OCI-LY7 (cell line): ENCODE measurements at regions not wholly inside any gene's neighbourhood (a gene's known extent, or its start where the extent isn't known, plus 50 kb on each side); places are given as distances from the start of the nearest gene placed in this dataset.

Experiments
- BruUV-seq: library from RNA; stranded (reverse); fragments of 400-500 nt; replicated peaks from 2 replicates; lab custom pipeline; 2021; lab: Mats Ljungman, UMichigan
- CTCF ChIA-PET: fragments of 300-600 bp; sonication (Branson Sonifier 250); formaldehyde crosslinking; loops from one replicate; lab custom pipeline; 2022; ENCODE audit warnings: antibody characterized with exemption; ENCODE audit not compliant: unreplicated experiment; lab: Charles Lee
- POLR2A ChIA-PET: fragments of 300-600 bp; sonication (Branson Sonifier 250); formaldehyde crosslinking; loops from one replicate; lab custom pipeline; 2022; ENCODE audit warnings: antibody characterized with exemption; lab: Charles Lee
- DNase-seq: peaks from one replicate; pipeline ENCODE4 v3.0.0-alpha.2; 2015; ENCODE audit warnings: low spot score
- H2AFZ ChIP-seq: fragments of 200-600 bp; sonication (generic), shearing (Covaris generic); 2 replicates; pipeline ENCODE4 v1.6.1; 2014; ENCODE audit warnings: mild to moderate bottlenecking, antibody characterized with exemption, low read length, moderate library complexity
- H3K27ac ChIP-seq: fragments of 200-600 bp; sonication (generic); 2 replicates; pipeline ENCODE4 v1.5.1; 2014; ENCODE audit warnings: mixed run types, low read depth, mild to moderate bottlenecking, moderate library complexity, low read length, inconsistent platforms; ENCODE audit not compliant: poor library complexity, severe bottlenecking
- H3K36me3 ChIP-seq: fragments of 200-600 bp; sonication (generic); 2 replicates; pipeline ENCODE4 v1.6.1; 2014; ENCODE audit warnings: mild to moderate bottlenecking, antibody characterized with exemption, low read length, moderate library complexity, mixed read lengths; ENCODE audit not compliant: insufficient read depth
- H3K4me1 ChIP-seq: fragments of 200-600 bp; sonication (generic); 2 replicates; pipeline ENCODE4 v1.5.1; 2014; ENCODE audit warnings: mild to moderate bottlenecking, low read length; ENCODE audit not compliant: insufficient read depth, poor library complexity, severe bottlenecking
- H3K4me2 ChIP-seq: fragments of 200-600 bp; sonication (generic); 2 replicates; pipeline ENCODE4 v1.6.1; 2014; ENCODE audit warnings: mild to moderate bottlenecking, low read length
- H3K4me3 ChIP-seq: fragments of 200-600 bp; sonication (generic); 2 replicates; pipeline ENCODE4 v1.5.1; 2014; ENCODE audit warnings: mild to moderate bottlenecking, low read depth, low read length; ENCODE audit not compliant: poor library complexity, severe bottlenecking
- H3K79me2 ChIP-seq: fragments of 200-600 bp; sonication (generic); 2 replicates; pipeline ENCODE4 v1.6.1; 2016; ENCODE audit warnings: low read depth, mild to moderate bottlenecking, low read length, moderate library complexity, mixed read lengths; ENCODE audit not compliant: insufficient read depth
- H3K9me2 ChIP-seq: fragments of 200-600 bp; sonication (generic); 2 replicates; pipeline ENCODE4 v1.6.1; 2016; ENCODE audit warnings: mild to moderate bottlenecking, low read length, mixed read lengths; ENCODE audit not compliant: insufficient read depth
- H3K9me3 ChIP-seq: fragments of 200-600 bp; sonication (generic); 2 replicates; pipeline ENCODE4 v1.6.1; 2014; ENCODE audit warnings: mild to moderate bottlenecking, mixed run types, low read length, mixed read lengths
- H4K20me1 ChIP-seq: fragments of 200-600 bp; sonication (generic); 2 replicates; pipeline ENCODE4 v1.6.1; 2014; ENCODE audit warnings: mild to moderate bottlenecking, antibody characterized with exemption, low read length, moderate library complexity, mixed read lengths; ENCODE audit not compliant: insufficient read depth
- EZH2phosphoT487 ChIP-seq: fragments of 200-600 bp; sonication (generic); IDR thresholded peaks from 2 replicates; pipeline ENCODE4 v1.6.1; 2018; ENCODE audit warnings: low read depth, borderline replicate concordance, mild to moderate bottlenecking, mixed run types, antibody characterized with exemption, low read length, moderate library complexity, mixed read lengths
- intact Hi-C: fragments of 100-400 bp; cut with micrococcal nuclease; formaldehyde crosslinking; loops from one replicate; pipeline ENCODE4 v1.10.0; 2022; ENCODE audit not compliant: unreplicated experiment
- TF ChIP-seq, protein P1 (sequence below): fragments of 200-600 bp; sonication (generic); conservative IDR thresholded peaks from 2 replicates; pipeline ENCODE4 v1.5.1; 2014; ENCODE audit warnings: mild to moderate bottlenecking, antibody characterized with exemption, low read length, moderate library complexity, mixed read lengths

DNA sequence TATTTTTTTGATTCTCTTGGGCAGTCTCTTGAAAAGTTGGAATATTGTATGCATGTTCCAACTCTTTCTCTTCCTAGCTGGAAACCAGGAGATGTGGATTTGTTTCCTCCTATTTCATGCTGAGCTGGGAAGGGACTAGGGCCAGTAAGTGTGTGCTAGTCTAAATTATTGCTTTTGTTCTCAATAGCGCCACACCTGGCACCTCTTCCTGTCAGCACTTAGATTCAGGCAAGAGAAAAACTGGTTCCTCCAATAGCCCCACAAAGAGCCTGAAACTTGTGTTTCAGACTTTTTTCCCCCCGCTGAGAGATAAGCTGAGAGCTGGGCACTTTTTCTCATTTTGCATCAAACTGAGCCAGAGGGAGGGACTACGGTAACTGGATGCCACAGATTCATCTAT, 353.4 kb downstream of the OLFM4 start:
- BruUV-seq = no TSS peak
- no peak overlapping the region; the same call in 1 of the 2 replicates for H2AFZ ChIP-seq
- H3K36me3 ChIP-seq = no peaks in the 10 kb centered on the region
- no peak overlapping the region for H3K4me2 ChIP-seq
- ChIA-PET CTCF (no interaction called here), POLR2A (no interaction called here)
- no peak overlapping the region for H3K27ac ChIP-seq
- no peaks in the 10 kb centered on the region for H4K20me1 ChIP-seq
- H3K79me2 ChIP-seq = no peaks in the 10 kb centered on the region
- no peak for DNase-seq
- intact Hi-C loops = no loop called here
- H3K4me1 ChIP-seq = no peaks in the 10 kb centered on the region
- H3K9me3 ChIP-seq = no peaks in the 10 kb centered on the region
- TF ChIP-seq EZH2phosphoT487 = no peak
- TF ChIP-seq, protein P1, sequence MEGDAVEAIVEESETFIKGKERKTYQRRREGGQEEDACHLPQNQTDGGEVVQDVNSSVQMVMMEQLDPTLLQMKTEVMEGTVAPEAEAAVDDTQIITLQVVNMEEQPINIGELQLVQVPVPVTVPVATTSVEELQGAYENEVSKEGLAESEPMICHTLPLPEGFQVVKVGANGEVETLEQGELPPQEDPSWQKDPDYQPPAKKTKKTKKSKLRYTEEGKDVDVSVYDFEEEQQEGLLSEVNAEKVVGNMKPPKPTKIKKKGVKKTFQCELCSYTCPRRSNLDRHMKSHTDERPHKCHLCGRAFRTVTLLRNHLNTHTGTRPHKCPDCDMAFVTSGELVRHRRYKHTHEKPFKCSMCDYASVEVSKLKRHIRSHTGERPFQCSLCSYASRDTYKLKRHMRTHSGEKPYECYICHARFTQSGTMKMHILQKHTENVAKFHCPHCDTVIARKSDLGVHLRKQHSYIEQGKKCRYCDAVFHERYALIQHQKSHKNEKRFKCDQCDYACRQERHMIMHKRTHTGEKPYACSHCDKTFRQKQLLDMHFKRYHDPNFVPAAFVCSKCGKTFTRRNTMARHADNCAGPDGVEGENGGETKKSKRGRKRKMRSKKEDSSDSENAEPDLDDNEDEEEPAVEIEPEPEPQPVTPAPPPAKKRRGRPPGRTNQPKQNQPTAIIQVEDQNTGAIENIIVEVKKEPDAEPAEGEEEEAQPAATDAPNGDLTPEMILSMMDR = peak; percentile 42
- H3K4me3 ChIP-seq = no peak overlapping the region
- H3K9me2 ChIP-seq = no peaks in the 10 kb centered on the region

DNA sequence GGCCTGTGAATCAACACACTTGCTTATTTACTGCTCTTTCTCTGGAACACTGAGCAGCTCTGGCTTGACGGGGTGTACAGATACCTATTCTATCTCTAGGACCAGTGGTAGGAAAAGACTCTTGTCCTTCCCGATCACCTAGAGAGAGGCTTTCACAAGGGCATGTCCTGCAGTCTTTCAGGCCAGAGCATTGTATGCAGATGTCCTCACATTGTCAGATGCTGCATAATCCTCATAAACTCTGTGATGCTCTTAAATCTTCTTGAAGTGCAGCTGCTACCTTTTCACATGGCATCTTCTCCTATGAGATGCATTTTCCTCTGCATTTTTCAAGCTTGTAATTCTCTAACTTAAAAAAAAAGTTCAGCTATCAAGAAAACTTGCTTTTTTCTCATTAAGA, 369.4 kb downstream of the OLFM4 start:
- no peaks in the 10 kb centered on the region for H3K36me3 ChIP-seq
- TF ChIP-seq EZH2phosphoT487 = no peak
- TF ChIP-seq, protein P1 = no peak
- intact Hi-C loops = no loop called here
- no peak overlapping the region for H3K4me3 ChIP-seq
- no peaks in the 10 kb centered on the region for H3K79me2 ChIP-seq
- no peaks in the 10 kb centered on the region for H4K20me1 ChIP-seq
- H2AFZ ChIP-seq = no peak overlapping the region
- no peaks in the 10 kb centered on the region for H3K9me3 ChIP-seq
- H3K4me1 ChIP-seq = no peaks in the 10 kb centered on the region
- no peak for DNase-seq
- H3K9me2 ChIP-seq = no peaks in the 10 kb centered on the region
- BruUV-seq = no TSS peak
- H3K4me2 ChIP-seq = no peak overlapping the region
- H3K27ac ChIP-seq = no peak overlapping the region
- POLR2A ChIA-PET = no interaction called here
- CTCF ChIA-PET = no interaction called here

DNA sequence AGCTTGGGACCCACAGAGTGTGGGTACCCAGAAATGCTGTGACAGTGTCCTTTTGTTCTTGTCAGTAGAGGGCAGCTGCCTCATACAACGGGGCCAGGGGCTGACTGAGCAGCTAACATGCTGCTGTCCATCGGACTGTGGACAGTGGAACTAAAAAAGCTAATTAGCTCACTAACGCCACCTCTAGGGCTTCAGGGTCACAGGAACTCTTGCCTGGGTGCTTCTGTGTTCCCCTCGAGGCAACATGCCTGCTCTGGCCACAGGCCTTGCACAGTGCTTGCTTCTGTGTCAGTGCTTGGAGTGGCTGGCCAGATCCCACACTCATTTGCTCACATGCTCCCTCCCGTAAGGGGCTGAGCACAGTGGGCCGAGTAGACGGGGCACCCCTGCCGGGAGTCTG, 377.0 kb downstream of the OLFM4 start:
- no peaks in the 10 kb centered on the region for H3K36me3 ChIP-seq
- no peaks in the 10 kb centered on the region for H4K20me1 ChIP-seq
- BruUV-seq = no TSS peak
- intact Hi-C loops = no loop called here
- no peak overlapping the region for H3K27ac ChIP-seq
- H3K79me2 ChIP-seq = no peaks in the 10 kb centered on the region
- TF ChIP-seq, protein P1 = no peak
- no peak for TF ChIP-seq EZH2phosphoT487
- no peak overlapping the region for H3K4me3 ChIP-seq
- no peaks in the 10 kb centered on the region for H3K9me3 ChIP-seq
- H3K9me2 ChIP-seq = no peaks in the 10 kb centered on the region
- DNase-seq = no peak
- H3K4me1 ChIP-seq = no peaks in the 10 kb centered on the region
- POLR2A ChIA-PET = no interaction called here
- CTCF ChIA-PET = no interaction called here
- no peak overlapping the region for H2AFZ ChIP-seq
- no peak overlapping the region for H3K4me2 ChIP-seq
